Neural cell (in vitro differentiated cells): ENCODE measurements at regions not wholly inside any gene's neighbourhood (a gene's known extent, or its start where the extent isn't known, plus 50 kb on each side); places are given as distances from the start of the nearest gene placed in this dataset.
A peak's percentile ranks its signal among the peaks of the same experiment; 100 is the strongest.

Experiments
- H2AFZ ChIP-seq: fragments of 200-600, 300-800 bp; sonication (generic), shearing (Covaris generic); 2 replicates; pipeline ENCODE4 v1.6.0; 2014; ENCODE audit warnings: low read depth, mild to moderate bottlenecking, antibody characterized with exemption, low read length, moderate library complexity
- H3F3A ChIP-seq: fragments of 200-600 bp; shearing (Covaris generic); 2 replicates; pipeline ENCODE4 v1.6.1; 2016; ENCODE audit warnings: mild to moderate bottlenecking, moderate library complexity, mixed read lengths, antibody characterized with exemption, low read length; ENCODE audit not compliant: insufficient read depth, poor library complexity, severe bottlenecking
- H3K27ac ChIP-seq: fragments of 200-600, 300-800 bp; sonication (generic), shearing (Covaris generic); 2 replicates; pipeline ENCODE4 v1.5.1; 2014; ENCODE audit warnings: mild to moderate bottlenecking, low read length, moderate library complexity
- H3K27me3 ChIP-seq: fragments of 300-800, 200-600 bp; sonication (generic), shearing (Covaris generic); 2 replicates; pipeline ENCODE4 v1.6.0; 2014; ENCODE audit warnings: mild to moderate bottlenecking, low read depth, low read length, moderate library complexity; ENCODE audit not compliant: insufficient read depth
- H3K36me3 ChIP-seq: fragments of 300-800, 200-600 bp; sonication (generic), shearing (Covaris generic); 2 replicates; pipeline ENCODE4 v1.5.1; 2014; ENCODE audit warnings: mild to moderate bottlenecking, antibody characterized with exemption, low read length, moderate library complexity; ENCODE audit not compliant: insufficient read depth
- H3K4me2 ChIP-seq: fragments of 300-800, 200-600 bp; sonication (generic), shearing (Covaris generic); 2 replicates; pipeline ENCODE4 v1.6.0; 2014; ENCODE audit warnings: mild to moderate bottlenecking, low read length
- H3K4me3 ChIP-seq: fragments of 300-800, 200-600 bp; sonication (generic), shearing (Covaris generic); 2 replicates; pipeline ENCODE4 v1.5.1; 2014; ENCODE audit warnings: mild to moderate bottlenecking, low read length, moderate library complexity
- H3K79me2 ChIP-seq: fragments of 200-600 bp; shearing (Covaris generic); replicated peaks from 2 replicates; pipeline ENCODE4 v1.6.0; 2014; ENCODE audit warnings: mild to moderate bottlenecking, low read length, moderate library complexity; ENCODE audit not compliant: insufficient read depth
- H3K9ac ChIP-seq: fragments of 300-800, 200-600 bp; sonication (generic), shearing (Covaris generic); 2 replicates; pipeline ENCODE4 v1.6.1; 2016; ENCODE audit warnings: mild to moderate bottlenecking, low read length, mixed read lengths
- H3K9me2 ChIP-seq: fragments of 200-600 bp; shearing (Covaris generic); 2 replicates; pipeline ENCODE4 v1.6.1; 2016; ENCODE audit warnings: mild to moderate bottlenecking, low read length, mixed read lengths; ENCODE audit not compliant: insufficient read depth
- H3K9me3 ChIP-seq: fragments of 200-600, 300-800 bp; sonication (generic), shearing (Covaris generic); 2 replicates; pipeline ENCODE4 v1.6.1; 2016; ENCODE audit warnings: mild to moderate bottlenecking, mixed run types, low read length, moderate library complexity, mixed read lengths
- H4K20me1 ChIP-seq: fragments of 200-600 bp; shearing (Covaris generic); 2 replicates; pipeline ENCODE4 v1.6.1; 2016; ENCODE audit warnings: mild to moderate bottlenecking, mixed run types; ENCODE audit not compliant: insufficient read depth
- EP300 ChIP-seq: fragments of 450-650 bp; conservative IDR thresholded peaks from 2 replicates; pipeline ENCODE4 v1.6.1; 2014; ENCODE audit warnings: antibody characterized with exemption, mild to moderate bottlenecking, moderate library complexity; ENCODE audit not compliant: poor library complexity, severe bottlenecking
- EZH2 ChIP-seq: fragments of 200-600, 300-800 bp; shearing (Covaris generic), sonication (generic); IDR thresholded peaks from 2 replicates; pipeline ENCODE4 v1.6.1; 2014; ENCODE audit warnings: antibody characterized with exemption, low read length, borderline replicate concordance, mild to moderate bottlenecking; ENCODE audit not compliant: insufficient read depth, poor library complexity, severe bottlenecking
- MXI1 ChIP-seq: fragments of 450-650 bp; conservative IDR thresholded peaks from 2 replicates; pipeline ENCODE4 v1.6.1; 2014; ENCODE audit warnings: antibody characterized with exemption, mild to moderate bottlenecking; ENCODE audit not compliant: poor library complexity, severe bottlenecking
- POLR2AphosphoS5 ChIP-seq: IDR thresholded peaks from 2 replicates; pipeline ENCODE4 v1.6.1; 2012
- RAD21 ChIP-seq: fragments of 450-650 bp; conservative IDR thresholded peaks from 2 replicates; pipeline ENCODE4 v1.6.1; 2014; ENCODE audit warnings: antibody characterized with exemption, mild to moderate bottlenecking, moderate library complexity
- SMC3 ChIP-seq: fragments of 450-650 bp; conservative IDR thresholded peaks from 2 replicates; pipeline ENCODE4 v1.6.1; 2014; ENCODE audit warnings: antibody characterized with exemption, mild to moderate bottlenecking, moderate library complexity; ENCODE audit not compliant: poor library complexity
- TAF1 ChIP-seq: IDR thresholded peaks from 2 replicates; pipeline ENCODE4 v1.6.1; 2012; ENCODE audit warnings: low read depth
- TF ChIP-seq, protein P1 (sequence below): IDR thresholded peaks from 2 replicates; pipeline ENCODE4 v1.6.1; 2012; ENCODE audit warnings: borderline replicate concordance
- TF ChIP-seq, protein P2 (sequence below): fragments of 450-650 bp; IDR thresholded peaks from 2 replicates; pipeline ENCODE4 v1.5.1; 2014; ENCODE audit warnings: antibody characterized with exemption, mild to moderate bottlenecking, moderate library complexity; ENCODE audit not compliant: poor library complexity, severe bottlenecking

GRCh38 chr13:75963302-75963701, 327.2 kb downstream of the LMO7 start:
- Histone ChIP-seq H3K9me3 (no peaks in the 10 kb centered on the region), H3K4me2 (no peak overlapping the region), H3K27ac (no peak overlapping the region), H3K79me2 (no peaks in the 10 kb centered on the region), H2AFZ (no peak overlapping the region), H3F3A (peaks cover 3% of the 10 kb centered on the region), H3K27me3 (no peaks in the 10 kb centered on the region), H4K20me1 (no peaks in the 10 kb centered on the region), H3K9me2 (no peaks in the 10 kb centered on the region), H3K36me3 (no peaks in the 10 kb centered on the region), H3K4me3 (no peak overlapping the region), H3K9ac (no peak overlapping the region)
- TF ChIP-seq, protein P1, sequence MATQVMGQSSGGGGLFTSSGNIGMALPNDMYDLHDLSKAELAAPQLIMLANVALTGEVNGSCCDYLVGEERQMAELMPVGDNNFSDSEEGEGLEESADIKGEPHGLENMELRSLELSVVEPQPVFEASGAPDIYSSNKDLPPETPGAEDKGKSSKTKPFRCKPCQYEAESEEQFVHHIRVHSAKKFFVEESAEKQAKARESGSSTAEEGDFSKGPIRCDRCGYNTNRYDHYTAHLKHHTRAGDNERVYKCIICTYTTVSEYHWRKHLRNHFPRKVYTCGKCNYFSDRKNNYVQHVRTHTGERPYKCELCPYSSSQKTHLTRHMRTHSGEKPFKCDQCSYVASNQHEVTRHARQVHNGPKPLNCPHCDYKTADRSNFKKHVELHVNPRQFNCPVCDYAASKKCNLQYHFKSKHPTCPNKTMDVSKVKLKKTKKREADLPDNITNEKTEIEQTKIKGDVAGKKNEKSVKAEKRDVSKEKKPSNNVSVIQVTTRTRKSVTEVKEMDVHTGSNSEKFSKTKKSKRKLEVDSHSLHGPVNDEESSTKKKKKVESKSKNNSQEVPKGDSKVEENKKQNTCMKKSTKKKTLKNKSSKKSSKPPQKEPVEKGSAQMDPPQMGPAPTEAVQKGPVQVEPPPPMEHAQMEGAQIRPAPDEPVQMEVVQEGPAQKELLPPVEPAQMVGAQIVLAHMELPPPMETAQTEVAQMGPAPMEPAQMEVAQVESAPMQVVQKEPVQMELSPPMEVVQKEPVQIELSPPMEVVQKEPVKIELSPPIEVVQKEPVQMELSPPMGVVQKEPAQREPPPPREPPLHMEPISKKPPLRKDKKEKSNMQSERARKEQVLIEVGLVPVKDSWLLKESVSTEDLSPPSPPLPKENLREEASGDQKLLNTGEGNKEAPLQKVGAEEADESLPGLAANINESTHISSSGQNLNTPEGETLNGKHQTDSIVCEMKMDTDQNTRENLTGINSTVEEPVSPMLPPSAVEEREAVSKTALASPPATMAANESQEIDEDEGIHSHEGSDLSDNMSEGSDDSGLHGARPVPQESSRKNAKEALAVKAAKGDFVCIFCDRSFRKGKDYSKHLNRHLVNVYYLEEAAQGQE = no peak
- TF ChIP-seq EP300 (peak; percentile 48), POLR2AphosphoS5 (peak; percentile 26)

GRCh38 chr13:75961911-75962310, 325.8 kb downstream of the LMO7 start:
- no peaks in the 10 kb centered on the region for H4K20me1 ChIP-seq

More at GRCh38 chr13:75961911-75962310, 325.8 kb downstream of the LMO7 start:
- no peak overlapping the region for H3K4me2 ChIP-seq
- no peak overlapping the region for H3K4me3 ChIP-seq
- no peak overlapping the region for H3K27ac ChIP-seq
- H3K79me2 ChIP-seq = no peaks in the 10 kb centered on the region
- H2AFZ ChIP-seq = no peak overlapping the region
- no peaks in the 10 kb centered on the region for H3K27me3 ChIP-seq
- no peaks in the 10 kb centered on the region for H3K9me3 ChIP-seq
- no peak overlapping the region for H3K9ac ChIP-seq
- no peaks in the 10 kb centered on the region for H3K36me3 ChIP-seq
- TF ChIP-seq, protein P1 = no peak
- TF ChIP-seq, protein P2, sequence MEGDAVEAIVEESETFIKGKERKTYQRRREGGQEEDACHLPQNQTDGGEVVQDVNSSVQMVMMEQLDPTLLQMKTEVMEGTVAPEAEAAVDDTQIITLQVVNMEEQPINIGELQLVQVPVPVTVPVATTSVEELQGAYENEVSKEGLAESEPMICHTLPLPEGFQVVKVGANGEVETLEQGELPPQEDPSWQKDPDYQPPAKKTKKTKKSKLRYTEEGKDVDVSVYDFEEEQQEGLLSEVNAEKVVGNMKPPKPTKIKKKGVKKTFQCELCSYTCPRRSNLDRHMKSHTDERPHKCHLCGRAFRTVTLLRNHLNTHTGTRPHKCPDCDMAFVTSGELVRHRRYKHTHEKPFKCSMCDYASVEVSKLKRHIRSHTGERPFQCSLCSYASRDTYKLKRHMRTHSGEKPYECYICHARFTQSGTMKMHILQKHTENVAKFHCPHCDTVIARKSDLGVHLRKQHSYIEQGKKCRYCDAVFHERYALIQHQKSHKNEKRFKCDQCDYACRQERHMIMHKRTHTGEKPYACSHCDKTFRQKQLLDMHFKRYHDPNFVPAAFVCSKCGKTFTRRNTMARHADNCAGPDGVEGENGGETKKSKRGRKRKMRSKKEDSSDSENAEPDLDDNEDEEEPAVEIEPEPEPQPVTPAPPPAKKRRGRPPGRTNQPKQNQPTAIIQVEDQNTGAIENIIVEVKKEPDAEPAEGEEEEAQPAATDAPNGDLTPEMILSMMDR = no peak
- TF ChIP-seq POLR2AphosphoS5 (no peak), RAD21 (no peak), EP300 (no peak), TAF1 (no peak), MXI1 (no peak), SMC3 (no peak), EZH2 (no peak)
- H3K9me2 ChIP-seq = no peaks in the 10 kb centered on the region
- H3F3A ChIP-seq = peaks cover 3% of the 10 kb centered on the region
